ENCODE measurements at regions not wholly inside any gene's neighbourhood (a gene's known extent, or its start where the extent isn't known, plus 50 kb on each side); places are given as distances from the start of the nearest gene placed in this dataset.

DNA sequence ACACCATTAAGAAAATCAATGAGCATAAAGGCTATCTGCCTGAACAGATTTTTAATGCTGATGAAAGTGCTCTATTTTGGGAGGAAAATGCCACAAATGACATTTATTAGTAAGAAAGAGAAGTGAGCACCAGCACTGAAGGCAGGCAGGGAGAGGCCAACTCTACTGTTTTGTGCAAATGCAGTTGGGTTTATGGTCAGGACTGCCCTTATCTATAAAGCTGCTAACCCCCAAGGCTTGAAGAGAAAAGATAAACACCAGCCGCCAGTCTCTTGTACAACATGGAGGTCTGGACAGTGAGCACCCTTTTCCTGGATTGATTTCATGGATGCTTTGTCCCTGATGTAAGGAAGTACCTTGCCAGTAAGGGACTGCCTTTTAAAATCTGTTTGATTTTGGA is 246.8 kb upstream of the SFSWAP start:
- TF ChIP-seq, protein P1, sequence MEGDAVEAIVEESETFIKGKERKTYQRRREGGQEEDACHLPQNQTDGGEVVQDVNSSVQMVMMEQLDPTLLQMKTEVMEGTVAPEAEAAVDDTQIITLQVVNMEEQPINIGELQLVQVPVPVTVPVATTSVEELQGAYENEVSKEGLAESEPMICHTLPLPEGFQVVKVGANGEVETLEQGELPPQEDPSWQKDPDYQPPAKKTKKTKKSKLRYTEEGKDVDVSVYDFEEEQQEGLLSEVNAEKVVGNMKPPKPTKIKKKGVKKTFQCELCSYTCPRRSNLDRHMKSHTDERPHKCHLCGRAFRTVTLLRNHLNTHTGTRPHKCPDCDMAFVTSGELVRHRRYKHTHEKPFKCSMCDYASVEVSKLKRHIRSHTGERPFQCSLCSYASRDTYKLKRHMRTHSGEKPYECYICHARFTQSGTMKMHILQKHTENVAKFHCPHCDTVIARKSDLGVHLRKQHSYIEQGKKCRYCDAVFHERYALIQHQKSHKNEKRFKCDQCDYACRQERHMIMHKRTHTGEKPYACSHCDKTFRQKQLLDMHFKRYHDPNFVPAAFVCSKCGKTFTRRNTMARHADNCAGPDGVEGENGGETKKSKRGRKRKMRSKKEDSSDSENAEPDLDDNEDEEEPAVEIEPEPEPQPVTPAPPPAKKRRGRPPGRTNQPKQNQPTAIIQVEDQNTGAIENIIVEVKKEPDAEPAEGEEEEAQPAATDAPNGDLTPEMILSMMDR (conservative IDR thresholded peaks at IDR 0.05), result no peak
- no peak for TF ChIP-seq ZFX (IDR thresholded peaks at IDR 0.05)
